ENCODE measurements at regions not wholly inside any gene's neighbourhood (a gene's known extent, or its start where the extent isn't known, plus 50 kb on each side); places are given as distances from the start of the nearest gene placed in this dataset.

- no peak for ATAC-seq
- intact Hi-C loops (cut with DNase I), result no loop called here
Measured at GRCh38 chr7:16354573-16354972, 66.8 kb downstream of the CRPPA start.

GRCh38 chr7:16353226-16353625 lies 68.1 kb downstream of the CRPPA start:
- TF ChIP-seq, protein P1, sequence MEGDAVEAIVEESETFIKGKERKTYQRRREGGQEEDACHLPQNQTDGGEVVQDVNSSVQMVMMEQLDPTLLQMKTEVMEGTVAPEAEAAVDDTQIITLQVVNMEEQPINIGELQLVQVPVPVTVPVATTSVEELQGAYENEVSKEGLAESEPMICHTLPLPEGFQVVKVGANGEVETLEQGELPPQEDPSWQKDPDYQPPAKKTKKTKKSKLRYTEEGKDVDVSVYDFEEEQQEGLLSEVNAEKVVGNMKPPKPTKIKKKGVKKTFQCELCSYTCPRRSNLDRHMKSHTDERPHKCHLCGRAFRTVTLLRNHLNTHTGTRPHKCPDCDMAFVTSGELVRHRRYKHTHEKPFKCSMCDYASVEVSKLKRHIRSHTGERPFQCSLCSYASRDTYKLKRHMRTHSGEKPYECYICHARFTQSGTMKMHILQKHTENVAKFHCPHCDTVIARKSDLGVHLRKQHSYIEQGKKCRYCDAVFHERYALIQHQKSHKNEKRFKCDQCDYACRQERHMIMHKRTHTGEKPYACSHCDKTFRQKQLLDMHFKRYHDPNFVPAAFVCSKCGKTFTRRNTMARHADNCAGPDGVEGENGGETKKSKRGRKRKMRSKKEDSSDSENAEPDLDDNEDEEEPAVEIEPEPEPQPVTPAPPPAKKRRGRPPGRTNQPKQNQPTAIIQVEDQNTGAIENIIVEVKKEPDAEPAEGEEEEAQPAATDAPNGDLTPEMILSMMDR (IDR thresholded peaks at IDR 0.05), result no peak
- peaks cover 5% of the 10 kb centered on the region for H3K9me3 ChIP-seq
- H3K27me3 ChIP-seq (ENCODE audit: insufficient read depth in 3 of 3, low read length in 2 of 3), result no peaks in the 10 kb centered on the region
- H3K36me3 ChIP-seq (ENCODE audit: insufficient read depth in 1 of 2, low read depth in 1 of 2), result no peaks in the 10 kb centered on the region
- intact Hi-C loops (cut with DNase I), result no loop called here
- no peak overlapping the region for H3K27ac ChIP-seq
- ATAC-seq (no peak), DNase-seq (no peak)
- no peaks in the 10 kb centered on the region for H3K4me1 ChIP-seq
- no peak overlapping the region for H3K4me3 ChIP-seq
- WGBS, 3 donors, result 73 to 75% (median 73%) methylated on average over 4 of the region's 4 CpGs

More at GRCh38 chr7:16354573-16354972, 66.8 kb downstream of the CRPPA start:
- DNase-seq, result no peak
- no peaks in the 10 kb centered on the region for H3K4me1 ChIP-seq
- no peaks in the 10 kb centered on the region for H3K27me3 ChIP-seq (ENCODE audit: insufficient read depth in 3 of 3, low read length in 2 of 3)
- 36 to 74% (median 38%) methylated on average over 1 of the region's 1 CpG for WGBS, 3 donors
- TF ChIP-seq, protein P1 (IDR thresholded peaks at IDR 0.05), result no peak
- no peak overlapping the region for H3K4me3 ChIP-seq
- H3K9me3 ChIP-seq, result peaks cover 5% of the 10 kb centered on the region
- no peak overlapping the region for H3K27ac ChIP-seq
- no peaks in the 10 kb centered on the region for H3K36me3 ChIP-seq (ENCODE audit: insufficient read depth in 1 of 2, low read depth in 1 of 2)

DNA sequence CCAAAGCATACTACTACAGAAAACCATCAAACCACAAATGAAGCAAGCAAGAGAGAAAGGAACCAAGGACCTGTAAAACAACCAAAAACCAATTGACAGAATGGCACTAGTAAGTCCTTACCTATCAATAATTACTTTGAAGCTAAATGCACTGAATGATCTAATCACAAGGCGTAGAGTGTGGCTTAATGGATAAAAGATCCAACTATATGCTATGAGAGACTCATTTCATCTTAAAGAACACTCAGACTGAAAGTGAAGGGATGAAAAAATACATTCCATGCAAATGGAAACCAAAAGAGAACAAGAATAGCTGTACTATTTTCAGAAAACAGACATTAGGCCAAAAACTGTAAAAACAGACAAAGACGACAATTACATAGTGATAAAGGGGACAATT lies 70.7 kb downstream of the CRPPA start:
- Histone ChIP-seq H3K4me3 (no peak overlapping the region), H3K27me3 (ENCODE audit: insufficient read depth in 3 of 3, low read length in 2 of 3) (no peaks in the 10 kb centered on the region), H3K36me3 (ENCODE audit: insufficient read depth in 1 of 2, low read depth in 1 of 2) (no peaks in the 10 kb centered on the region), H3K27ac (no peak overlapping the region), H3K4me1 (no peaks in the 10 kb centered on the region), H3K9me3 (peaks cover 5% of the 10 kb centered on the region)
- intact Hi-C loops (cut with DNase I), result no loop called here
- TF ChIP-seq, protein P1 (IDR thresholded peaks at IDR 0.05), result no peak
- WGBS, 3 donors, result 92 to 98% (median 96%) methylated on average over 2 of the region's 2 CpGs
- ATAC-seq, result no peak
- no peak for DNase-seq

GRCh38 chr7:16348251-16348650 lies 73.1 kb downstream of the CRPPA start:
- no peak overlapping the region for H3K27ac ChIP-seq
- intact Hi-C loops (cut with DNase I), result no loop called here
- no peaks in the 10 kb centered on the region for H3K36me3 ChIP-seq (ENCODE audit: insufficient read depth in 1 of 2, low read depth in 1 of 2)
- DNase-seq (no peak), ATAC-seq (no peak)
- WGBS, 3 donors, result 61 to 71% (median 70%) methylated on average over 4 of the region's 4 CpGs
- H3K9me3 ChIP-seq, result peaks cover 5% of the 10 kb centered on the region
- H3K27me3 ChIP-seq (ENCODE audit: insufficient read depth in 3 of 3, low read length in 2 of 3), result no peaks in the 10 kb centered on the region
- TF ChIP-seq, protein P1 (IDR thresholded peaks at IDR 0.05), result no peak
- no peaks in the 10 kb centered on the region for H3K4me1 ChIP-seq
- H3K4me3 ChIP-seq, result no peak overlapping the region

- Histone ChIP-seq H3K4me3 (no peak overlapping the region), H3K4me1 (no peaks in the 10 kb centered on the region), H3K27ac (no peak overlapping the region), H3K27me3 (ENCODE audit: insufficient read depth in 3 of 3, low read length in 2 of 3) (no peaks in the 10 kb centered on the region), H3K36me3 (ENCODE audit: insufficient read depth in 1 of 2, low read depth in 1 of 2) (no peaks in the 10 kb centered on the region), H3K9me3 (peaks cover 5% of the 10 kb centered on the region)
- TF ChIP-seq, protein P1 (IDR thresholded peaks at IDR 0.05), result no peak
- DNase-seq (no peak), ATAC-seq (no peak)
- WGBS, 3 donors, result 28 to 58% (median 31%) methylated on average over 1 of the region's 1 CpG
- intact Hi-C loops (cut with DNase I), result no loop called here
Measured at GRCh38 chr7:16347827-16348192, 73.5 kb downstream of the CRPPA start.
